ENCODE measurements at regions not wholly inside any gene's neighbourhood (a gene's known extent, or its start where the extent isn't known, plus 50 kb on each side); places are given as distances from the start of the nearest gene placed in this dataset.

DNA sequence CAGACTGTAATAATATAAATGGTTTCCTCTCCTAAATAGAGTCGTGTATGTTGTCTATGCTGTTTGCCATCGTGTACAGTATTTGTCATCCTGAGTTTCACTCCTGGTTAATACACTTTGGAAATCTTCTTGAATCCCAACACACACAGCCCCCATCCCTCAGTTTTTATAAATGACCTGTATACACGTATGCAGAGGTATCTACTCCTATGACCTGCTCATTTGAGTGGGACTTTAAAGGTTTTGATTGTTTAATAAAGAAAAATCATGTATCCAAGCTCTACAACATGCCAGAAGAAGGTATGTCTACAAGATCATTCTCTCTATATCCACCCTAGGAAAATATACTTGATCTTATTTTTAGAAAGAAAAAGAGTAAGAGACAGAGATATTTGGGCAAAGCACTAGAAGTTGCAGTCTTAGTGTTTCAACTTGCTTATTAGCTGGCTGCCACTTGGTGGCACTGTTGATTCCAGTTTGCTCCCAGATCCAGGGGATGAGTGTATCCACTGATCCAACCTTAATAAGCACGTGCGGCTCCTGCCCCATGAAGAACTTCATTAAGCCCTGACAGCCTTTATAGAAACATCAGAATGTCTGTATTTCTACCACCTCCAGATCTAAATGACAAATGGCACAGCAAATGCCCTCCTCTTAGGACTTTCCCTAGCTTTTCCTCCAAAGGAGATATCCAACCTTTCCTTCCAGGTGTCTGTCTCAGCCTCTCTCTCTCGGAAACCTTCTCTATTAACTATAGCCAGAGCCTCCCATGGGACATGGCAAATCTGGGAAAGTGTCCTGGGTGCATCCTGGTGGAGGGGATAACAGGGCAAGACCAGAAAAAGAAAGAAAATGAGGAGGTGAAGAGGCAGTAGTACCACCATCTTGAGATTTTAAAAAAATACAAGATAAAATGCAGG is 181.6 kb upstream of the NEBL start:
- DNase-seq: peak; percentile 13

DNA sequence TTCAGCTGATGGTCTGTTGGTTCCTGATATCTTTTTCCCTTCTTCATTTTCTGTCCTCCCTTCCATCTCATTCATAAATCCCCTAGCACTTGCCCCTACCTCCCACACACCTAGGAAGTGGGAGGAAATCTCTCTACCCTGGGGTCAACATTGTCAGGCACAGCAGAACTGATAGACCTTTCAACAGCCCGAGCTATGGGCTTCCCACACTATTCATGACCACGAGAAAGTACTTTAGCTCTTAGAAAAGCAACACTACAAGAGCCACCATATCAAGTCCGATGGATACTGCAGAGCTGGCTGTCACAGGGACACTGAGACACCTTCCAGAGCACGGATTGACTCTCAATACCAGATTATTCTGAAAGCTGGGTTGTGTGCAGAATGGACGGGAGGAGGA is 180.6 kb upstream of the NEBL start:
- no peak for DNase-seq

GRCh38 chr10:21076381-21076780 is 179.3 kb upstream of the NEBL start:
- no peak for DNase-seq

DNA sequence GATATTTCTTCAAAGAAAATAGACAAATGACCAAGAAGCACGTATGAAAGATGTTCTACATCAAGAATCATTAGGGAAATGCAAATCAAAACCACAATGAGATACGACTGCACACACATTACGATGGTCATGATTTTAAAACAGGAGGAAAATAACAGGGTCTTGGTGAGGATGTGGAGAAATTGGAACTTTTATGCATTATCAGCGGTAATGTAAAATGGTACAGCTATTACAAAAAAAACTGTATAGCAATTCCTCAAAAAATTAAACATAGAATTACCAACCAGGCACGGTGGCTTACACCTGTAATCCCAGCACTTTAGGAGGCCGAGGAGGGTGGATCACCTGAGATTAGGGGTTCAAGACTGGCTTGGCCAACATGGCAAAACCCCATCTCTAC is 178.8 kb upstream of the NEBL start:
- no peak for DNase-seq

DNA sequence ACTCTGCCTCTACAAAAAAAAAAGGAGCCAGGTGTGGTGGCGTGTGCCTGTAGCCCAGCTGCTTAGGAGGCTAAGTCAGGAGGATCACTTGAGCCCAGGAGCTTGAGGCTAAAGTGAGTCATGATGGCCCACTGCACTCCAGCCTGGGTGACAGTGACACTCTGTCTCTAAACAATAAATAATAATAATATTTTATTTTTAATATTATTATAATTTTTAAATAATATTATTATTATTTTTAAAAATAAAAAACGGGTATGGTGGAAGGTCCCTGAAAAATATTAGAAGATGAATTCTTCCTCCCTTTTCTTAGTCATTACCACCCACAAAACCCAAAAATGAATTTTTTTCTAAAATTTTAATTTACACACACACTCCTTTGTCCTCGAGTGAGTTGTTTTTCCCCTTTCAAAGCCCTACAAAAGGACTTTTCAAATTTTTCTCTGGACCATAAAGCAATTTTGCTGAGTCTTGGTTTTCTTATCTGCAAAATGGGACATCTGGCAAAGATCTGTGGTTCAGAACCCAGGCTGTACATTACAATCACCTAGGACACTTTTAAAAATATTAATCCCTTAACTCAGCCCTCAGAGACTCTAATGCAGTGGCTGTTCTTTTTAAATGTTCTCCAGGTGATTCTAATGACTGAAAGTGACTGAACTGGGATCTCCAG is 174.0 kb upstream of the NEBL start:
- DNase-seq: no peak

- no peak for DNase-seq
Measured at GRCh38 chr10:21069929-21070700, 173.0 kb upstream of the NEBL start.

DNA sequence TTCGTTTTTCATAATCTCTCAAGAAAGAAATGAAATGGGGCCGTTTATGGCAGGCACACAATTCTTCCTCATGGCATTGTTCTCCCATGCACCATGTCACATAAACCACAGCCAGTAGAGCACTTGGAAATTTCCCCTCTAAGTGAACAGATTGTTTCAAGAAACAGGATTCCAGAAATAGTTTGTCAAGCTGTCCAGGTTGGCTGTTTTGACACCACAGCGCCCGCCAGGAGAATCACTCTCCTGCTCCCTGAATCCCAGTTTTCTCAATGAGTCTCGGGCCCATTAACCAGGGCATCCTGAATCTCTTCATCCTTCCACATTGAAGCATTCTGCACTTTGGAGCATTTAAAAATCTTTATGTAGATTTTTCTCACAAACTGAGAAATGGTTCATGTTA is 172.2 kb upstream of the NEBL start:
- no peak for DNase-seq

DNA sequence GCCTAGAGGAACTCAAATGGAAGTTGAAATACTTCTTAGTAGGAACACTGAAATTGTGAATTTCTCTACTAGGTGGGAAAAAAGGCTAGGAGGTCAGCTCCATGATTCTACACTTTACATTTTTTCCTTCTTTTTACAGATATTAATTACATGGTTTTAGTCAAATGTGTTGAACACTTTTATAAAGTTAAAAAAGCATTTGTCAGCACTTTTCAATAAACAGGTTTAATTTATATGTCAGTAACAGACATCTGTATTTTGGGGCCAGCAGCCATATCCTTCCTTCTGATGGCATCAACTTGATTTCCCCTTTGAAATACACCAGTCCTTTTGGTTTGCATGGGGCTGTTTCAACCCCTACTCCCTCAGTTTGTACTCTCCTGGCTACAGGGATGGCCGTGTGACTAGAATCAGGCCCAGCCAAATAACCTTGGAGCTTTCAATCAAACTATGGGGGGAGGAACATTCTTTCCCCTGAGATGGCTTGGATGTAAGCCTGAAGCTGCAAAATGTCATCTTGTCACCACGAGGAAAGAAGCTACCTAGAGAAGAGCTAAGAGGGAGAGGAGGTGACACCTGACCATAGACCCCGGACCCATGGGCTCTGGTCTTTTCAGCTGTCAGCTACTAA is 171.0 kb upstream of the NEBL start:
- no peak for DNase-seq

GRCh38 chr10:21065621-21066248 is 168.6 kb upstream of the NEBL start:
- DNase-seq: no peak

DNA sequence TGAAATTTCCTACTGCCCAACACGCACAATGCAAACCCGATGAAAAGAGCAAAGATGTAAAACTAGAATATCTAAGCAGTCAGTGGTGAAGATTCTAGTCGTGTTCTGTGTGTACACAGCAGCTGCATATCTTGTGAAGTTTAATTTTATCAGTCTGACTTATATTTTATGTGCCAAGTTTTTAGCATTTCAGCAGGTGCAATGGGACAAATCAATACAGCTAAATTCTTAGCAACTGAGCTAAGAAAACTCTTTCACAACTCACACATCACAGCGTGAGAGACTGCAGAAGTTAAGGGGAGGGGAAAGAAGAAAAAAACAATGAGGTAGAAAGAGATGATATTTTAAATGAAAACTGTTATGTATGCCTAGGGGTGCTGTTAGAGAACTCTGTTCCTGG is 164.9 kb upstream of the NEBL start:
- no peak for DNase-seq

DNA sequence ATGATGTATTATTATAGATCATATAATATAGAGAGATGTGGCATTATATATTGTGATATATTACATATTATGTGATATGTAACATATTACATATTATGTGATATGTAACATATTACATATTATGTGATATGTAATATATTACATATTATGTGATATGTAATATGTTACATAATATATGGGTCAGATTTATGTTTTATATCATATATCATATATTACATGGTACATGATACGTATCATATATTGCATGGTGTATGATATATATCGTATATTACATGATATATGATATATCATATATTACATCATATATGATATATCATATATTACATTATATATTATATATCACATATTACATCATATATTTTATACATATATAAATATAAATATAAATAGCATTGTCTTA is 164.1 kb upstream of the NEBL start:
- no peak for DNase-seq

GRCh38 chr10:21060626-21061025 is 163.5 kb upstream of the NEBL start:
- DNase-seq: no peak

GRCh38 chr10:21057989-21058388 is 160.9 kb upstream of the NEBL start:
- no peak for DNase-seq

- no peak for DNase-seq
Measured at GRCh38 chr10:21057436-21057835, 160.3 kb upstream of the NEBL start.

DNA sequence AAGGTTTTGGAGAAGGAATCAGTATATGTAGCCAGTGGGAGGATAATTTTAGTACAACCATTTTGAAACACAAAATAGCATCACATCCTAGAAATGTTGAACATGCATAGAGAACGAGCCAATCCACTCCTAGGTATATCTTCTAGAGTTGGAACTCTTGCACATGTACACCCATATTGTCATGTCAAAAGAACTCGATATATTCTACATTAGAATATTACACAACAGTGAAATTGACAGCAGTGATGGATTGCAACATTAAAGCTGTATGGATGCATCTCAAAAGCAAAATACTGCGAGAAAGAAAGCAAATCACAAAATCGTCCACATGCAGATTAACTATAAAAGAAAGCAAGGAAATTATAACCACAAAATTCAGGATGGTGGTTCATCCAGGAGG is 159.3 kb upstream of the NEBL start:
- DNase-seq: no peak

DNA sequence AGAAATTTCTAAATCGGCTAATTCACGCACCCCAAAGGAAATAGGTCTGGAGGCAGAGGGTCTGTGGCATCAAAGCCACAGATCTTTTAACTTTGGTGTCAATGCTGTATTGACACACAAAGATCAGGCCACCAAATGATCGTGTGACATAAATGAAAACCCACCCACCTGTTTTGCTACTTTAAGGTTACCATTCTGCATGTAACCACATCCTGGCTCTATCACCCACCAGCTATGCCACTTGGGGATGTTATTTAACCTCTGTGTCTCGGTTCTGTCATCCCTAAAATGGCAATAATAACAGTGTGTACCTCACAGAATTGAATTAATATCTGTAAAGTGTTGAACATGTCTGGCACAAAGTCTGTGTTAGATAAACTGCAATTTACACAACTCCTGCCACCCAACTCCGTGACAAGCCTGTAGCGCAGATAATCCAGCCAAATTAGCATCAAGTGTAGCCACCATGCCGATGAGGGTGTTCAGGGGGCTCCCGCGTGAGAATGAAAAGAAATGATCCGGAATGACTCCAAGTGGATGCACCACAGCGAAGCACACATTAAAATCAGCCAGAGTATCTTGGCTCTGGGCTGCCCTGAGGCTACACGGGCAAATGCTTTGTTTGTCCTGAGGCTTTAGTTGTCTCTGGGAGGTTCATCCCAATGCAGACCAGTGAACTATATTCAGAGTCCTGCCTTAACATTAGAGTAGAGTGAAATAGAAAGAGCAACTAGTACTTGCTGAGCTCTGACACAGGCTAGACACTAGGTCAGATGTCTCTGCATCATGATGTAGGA is 158.4 kb upstream of the NEBL start:
- DNase-seq: no peak

DNA sequence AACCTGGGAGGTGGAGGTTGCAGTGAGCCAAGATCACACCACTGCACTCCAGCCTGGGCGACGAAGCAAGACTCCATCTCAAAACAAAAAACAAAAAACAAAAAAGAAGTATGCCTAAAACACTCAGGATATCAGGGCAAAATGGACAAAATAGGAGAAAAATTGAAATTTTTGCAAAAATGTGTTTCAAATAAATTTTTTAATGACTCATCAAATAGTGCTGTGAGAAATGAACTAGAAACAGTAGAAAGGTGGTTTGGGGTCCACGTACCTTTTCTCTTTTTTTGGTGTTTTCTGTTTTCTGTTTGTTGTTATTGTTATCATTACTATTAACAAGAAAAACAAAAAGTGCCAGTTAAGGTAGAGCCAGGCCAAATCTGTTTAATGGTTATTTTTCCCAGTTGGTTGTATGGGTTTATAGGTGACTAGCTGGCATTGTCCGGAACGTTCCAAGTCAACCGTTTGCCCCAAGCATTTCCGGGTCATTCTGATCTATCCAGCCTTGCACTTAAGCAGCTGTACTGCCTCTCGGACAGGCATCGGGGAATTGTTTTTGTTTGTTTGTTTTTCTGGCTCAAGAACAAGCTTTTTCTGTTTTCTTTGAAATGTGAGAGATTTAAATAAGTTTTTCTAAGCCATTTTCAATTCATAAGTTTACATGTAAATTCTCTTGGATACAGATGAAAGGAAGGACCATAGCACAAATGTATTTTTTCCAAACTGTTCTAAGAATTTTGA is 157.0 kb upstream of the NEBL start:
- no peak for DNase-seq

DNA sequence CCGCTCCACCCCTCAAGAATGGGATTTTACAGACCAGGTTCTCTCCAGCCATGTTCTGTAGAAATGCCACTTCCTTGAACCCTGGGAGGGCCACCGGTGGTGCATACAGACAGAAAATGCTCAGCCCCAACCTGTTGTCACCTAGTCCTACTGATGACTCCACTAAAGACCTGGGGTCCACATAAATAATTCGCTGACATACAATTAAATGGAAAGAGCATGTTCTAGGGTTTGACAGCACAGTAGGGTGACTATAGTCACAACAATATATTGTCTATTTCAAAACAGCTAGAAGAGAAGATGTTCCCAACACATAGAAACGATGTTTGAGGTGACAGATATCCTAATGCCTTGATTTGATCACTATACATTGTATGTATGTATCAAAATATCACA is 155.6 kb upstream of the NEBL start:
- DNase-seq: no peak

DNA sequence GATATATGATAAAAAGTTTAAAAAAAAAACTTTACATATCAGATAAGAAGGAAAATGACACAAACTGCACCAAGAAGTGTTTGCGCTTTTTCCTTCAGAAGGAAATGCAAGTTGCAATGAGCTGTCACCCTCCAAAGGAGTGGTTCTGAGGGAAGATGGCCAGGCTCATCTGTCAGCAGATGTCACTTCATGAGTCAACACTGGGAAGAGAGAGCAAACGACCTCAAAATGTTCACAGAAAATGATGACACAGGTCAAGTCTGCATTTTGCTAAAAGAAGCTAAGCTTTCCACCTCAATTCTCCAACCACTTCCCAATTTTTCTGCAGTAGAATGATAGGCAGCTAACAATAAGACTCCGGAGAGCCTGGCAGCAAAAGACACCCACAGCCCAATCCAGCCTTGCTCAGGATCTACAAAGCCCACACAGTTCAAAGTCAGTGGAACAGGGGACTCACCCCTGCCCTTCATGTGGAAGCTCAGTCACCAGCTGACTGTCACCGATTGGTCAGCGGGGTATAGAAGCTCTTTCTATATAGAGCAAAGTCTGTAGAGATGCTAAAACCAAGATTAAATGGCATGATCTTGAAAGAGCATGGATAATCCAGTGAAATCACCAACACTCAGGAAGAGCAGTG is 155.1 kb upstream of the NEBL start:
- no peak for DNase-seq

GRCh38 chr10:21049482-21049881 is 152.4 kb upstream of the NEBL start:
- DNase-seq: no peak

- DNase-seq: no peak
Measured at GRCh38 chr10:21048068-21048467, 151.0 kb upstream of the NEBL start.
